HepG2 (cell line): ENCODE measurements at regions not wholly inside any gene's neighbourhood (a gene's known extent, or its start where the extent isn't known, plus 50 kb on each side); places are given as distances from the start of the nearest gene placed in this dataset.

Source experiments
- ATAC-seq: fragments of 200-7000 bp; cut with Tn5 transposase; 3 replicates; pipeline ENCODE4 v1.9.1; 2020; ENCODE audit warnings: mild to moderate bottlenecking, moderate library complexity
- BruUV-seq: library from RNA; stranded (reverse); fragments of 400-500 nt; replicated peaks from 2 replicates; lab custom pipeline; 2021; lab: Mats Ljungman, UMichigan
- CTCF ChIA-PET: fragments of 300-600 bp; formaldehyde crosslinking; extraction: SDS; loops from one replicate; lab custom pipeline; 2021; ENCODE audit warnings: low total read pairs, inconsistent platforms, low intra/inter-chr PET ratio; lab: Yijun Ruan, JAX
- POLR2A ChIA-PET: fragments of 350-600 bp; sonication (Branson Sonifier 250); formaldehyde crosslinking; loops from one replicate; lab custom pipeline; 2020; ENCODE audit warnings: antibody characterized with exemption, inconsistent platforms; lab: Yijun Ruan, JAX
- DNase-seq: peaks from one replicate; pipeline ENCODE4 v3.0.0-alpha.2; 2015; ENCODE audit warnings: low spot score
- FAIRE-seq: peaks from 3 replicates; lab custom pipeline; 2011; peaks lifted over from hg19 to GRCh38; lab: Jason Lieb, UNC
- H2AFZ ChIP-seq: one replicate; pipeline ENCODE4 v1.6.1; 2011; ENCODE audit warnings: low read length, inconsistent platforms
- H3K27ac ChIP-seq: fragments of 300-600 bp; 3 replicates; pipeline ENCODE4 v1.8.0; 2011; ENCODE audit warnings: mixed run types, mild to moderate bottlenecking, mixed read lengths, low read length, inconsistent platforms; ENCODE audit not compliant: insufficient read depth; ENCODE audit errors: extremely low read length
- H3K27me3 ChIP-seq, 2 experiments: fragments of 200-600 bp in 1 of 2; 2 replicates in 1 of 2; 3 replicates in 1 of 2; pipeline versions ENCODE4 v1.6.0 to v1.8.0; 2011; ENCODE audit warnings: low read length in 2 of 2, mild to moderate bottlenecking in 2 of 2, moderate library complexity in 2 of 2, inconsistent platforms in 1 of 2; ENCODE audit not compliant: insufficient read depth in 2 of 2, control insufficient read depth in 1 of 2
- H3K36me3 ChIP-seq, 2 experiments: fragments of 200-600 bp in 1 of 2; replicated peaks in 1 of 2; 2 replicates in 1 of 2; 3 replicates in 1 of 2; pipeline versions ENCODE4 v1.5.1 to v1.8.0; 2011; ENCODE audit warnings: low read length in 2 of 2, inconsistent platforms in 1 of 2; ENCODE audit not compliant: insufficient read depth in 2 of 2, control insufficient read depth in 1 of 2
- H3K4me1 ChIP-seq: 2 replicates; pipeline ENCODE4 v1.5.1; 2012; ENCODE audit warnings: low read length, inconsistent platforms; ENCODE audit not compliant: insufficient read depth
- H3K4me2 ChIP-seq: 2 replicates; pipeline ENCODE4 v1.6.0; 2011; ENCODE audit warnings: low read depth, low read length, inconsistent platforms
- H3K4me3 ChIP-seq, 3 experiments: fragments of 200-600 bp in 1 of 3; sonication (generic), shearing (Covaris generic) in 1 of 3; replicated peaks in 1 of 3; 2 replicates each; pipeline ENCODE4 v1.5.1; 2011 to 2016; ENCODE audit warnings: low read length in 3 of 3, inconsistent platforms in 2 of 3, low read depth in 2 of 3, mild to moderate bottlenecking in 2 of 3, control low read depth in 1 of 3, mixed read lengths in 1 of 3; ENCODE audit not compliant: insufficient read depth in 1 of 3
- H3K79me2 ChIP-seq: one replicate; pipeline ENCODE4 v1.6.1; 2011; ENCODE audit warnings: low read length, inconsistent platforms; ENCODE audit not compliant: insufficient read depth
- H3K9ac ChIP-seq: 2 replicates; pipeline ENCODE4 v1.6.0; 2011; ENCODE audit warnings: mild to moderate bottlenecking, low read depth, low read length, inconsistent platforms; ENCODE audit not compliant: insufficient read depth
- H3K9me3 ChIP-seq: 2 replicates; pipeline ENCODE4 v1.5.1; 2012; ENCODE audit warnings: mild to moderate bottlenecking, low read length
- H4K20me1 ChIP-seq: 2 replicates; pipeline ENCODE4 v1.6.0; 2011; ENCODE audit warnings: inconsistent platforms, mild to moderate bottlenecking, low read length, moderate library complexity; ENCODE audit not compliant: insufficient read depth
- AHDC1 ChIP-seq: sonication (generic); formaldehyde crosslinking; IDR thresholded peaks from 2 replicates; pipeline ENCODE4 v1.5.1; 2020; ENCODE audit warnings: mild to moderate bottlenecking, missing genetic modification reagents, borderline replicate concordance
- ATF2 ChIP-seq: sonication (generic); formaldehyde crosslinking; IDR thresholded peaks from 2 replicates; pipeline ENCODE4 v1.4.0; 2020; ENCODE audit warnings: missing genetic modification reagents
- BCLAF1 ChIP-seq: fragments of 450-650 bp; IDR thresholded peaks from 2 replicates; pipeline ENCODE4 v1.6.1; 2017; ENCODE audit warnings: mild to moderate bottlenecking
- CEBPZ ChIP-seq: IDR thresholded peaks from 2 replicates; pipeline ENCODE4 v1.6.1; 2012; ENCODE audit warnings: low read length, improper control_type of control experiment
- EHMT2 ChIP-seq: fragments of 200-600 bp; sonication (generic); IDR thresholded peaks from 2 replicates; pipeline ENCODE4 v1.7.0; 2017; ENCODE audit warnings: antibody characterized with exemption, low read depth, low read length, borderline replicate concordance
- MEF2D ChIP-seq: sonication (generic); formaldehyde crosslinking; IDR thresholded peaks from 2 replicates; pipeline ENCODE4 v1.5.1; 2020; ENCODE audit warnings: mild to moderate bottlenecking, missing genetic modification reagents
- PTBP1 ChIP-seq: fragments of 200-400 bp; formaldehyde crosslinking; IDR thresholded peaks from 2 replicates; pipeline ENCODE4 v1.6.1; 2018; ENCODE audit warnings: low read length, low read depth; ENCODE audit not compliant: poor library complexity, severe bottlenecking
- SP5 ChIP-seq: IDR thresholded peaks from 2 replicates; pipeline ENCODE4 v1.6.1; 2016; ENCODE audit warnings: low read depth, borderline replicate concordance
- ZBTB1 ChIP-seq: sonication (generic); formaldehyde crosslinking; IDR thresholded peaks from 2 replicates; pipeline ENCODE4 v1.4.0; 2020; ENCODE audit warnings: missing genetic modification reagents, borderline replicate concordance
- ZNF567 ChIP-seq: sonication (generic); formaldehyde crosslinking; IDR thresholded peaks from 2 replicates; pipeline ENCODE4 v1.8.1; 2023; ENCODE audit warnings: mild to moderate bottlenecking, missing genetic modification reagents, borderline replicate concordance
- ZNF792 ChIP-seq: IDR thresholded peaks from 2 replicates; pipeline ENCODE4 v1.6.1; 2016
- ZSCAN31 ChIP-seq: sonication (generic); formaldehyde crosslinking; IDR thresholded peaks from 2 replicates; pipeline ENCODE4 v1.5.0; 2020; ENCODE audit warnings: low read depth, mild to moderate bottlenecking, missing genetic modification reagents
- WGBS: methylation state at CpG from one replicate; pipeline ENCODE4 v1.1.6; 2017; ENCODE audit warnings: low lambda C conversion rate; 5-methylcytosine and 5-hydroxymethylcytosine counted together
- in situ Hi-C: cut with HindIII; loops from 2 replicates; pipeline ENCODE4 v1.10.0; 2017; ENCODE audit warnings: low pct_unique_long_range_greater_than_20kb; ENCODE audit not compliant: extremely low pct_ligation_motif_present
- intact Hi-C: fragments of 100-400 bp; cut with micrococcal nuclease; formaldehyde crosslinking; loops from one replicate; pipeline ENCODE4 v1.10.0; 2022; ENCODE audit not compliant: unreplicated experiment

- H4K20me1 ChIP-seq = no peaks in the 10 kb centered on the region
- TF ChIP-seq ZNF792 (CRISPR knock-in tag) (no peak), MEF2D (CRISPR knock-in tag) (no peak), ZNF567 (CRISPR knock-in tag) (no peak), PTBP1 (no peak), SP5 (CRISPR knock-in tag) (no peak), BCLAF1 (no peak), ZSCAN31 (CRISPR knock-in tag) (no peak), EHMT2 (no peak), ATF2 (no peak), AHDC1 (CRISPR knock-in tag) (no peak), ZBTB1 (no peak), CEBPZ (no peak)
These were observed 79.9 kb upstream of the OR4C15 start for GRCh38 chr11:55474321-55474720.

More at GRCh38 chr11:55474321-55474720, 79.9 kb upstream of the OR4C15 start:
- Histone ChIP-seq H3K27me3 (no peaks in the 10 kb centered on the region), H3K9me3 (peaks cover 80% of the 10 kb centered on the region), H3K27ac (no peak overlapping the region), H3K9ac (no peak overlapping the region), H3K4me1 (no peaks in the 10 kb centered on the region), H3K36me3 (no peaks in the 10 kb centered on the region), H2AFZ (no peak overlapping the region), H3K4me2 (no peak overlapping the region), H3K79me2 (no peaks in the 10 kb centered on the region), H3K4me3 (no peak overlapping the region)
- FAIRE-seq (no peak), DNase-seq (no peak), ATAC-seq (no peak)
- BruUV-seq = no TSS peak
- ChIA-PET POLR2A (no interaction called here), CTCF (no interaction called here)
- intact Hi-C loops (no loop called here), in situ Hi-C loops (no loop called here)
- WGBS = 15% methylated on average over 2 of the region's 2 CpGs
